ENCODE measurements at regions not wholly inside any gene's neighbourhood (a gene's known extent, or its start where the extent isn't known, plus 50 kb on each side); places are given as distances from the start of the nearest gene placed in this dataset.

GRCh38 chr9:20138841-20139240 lies 350.0 kb upstream of the SLC24A2 start:
- no peak for TF ChIP-seq CTCF (IDR thresholded peaks at IDR 0.05 in 4 of 5, conservative IDR thresholded peaks at IDR 0.05 in 1 of 5)
- no peak for TF ChIP-seq POLR2A (IDR thresholded peaks at IDR 0.05)
